IPS-15b (cell line): ENCODE measurements at regions not wholly inside any gene's neighbourhood (a gene's known extent, or its start where the extent isn't known, plus 50 kb on each side); places are given as distances from the start of the nearest gene placed in this dataset.
"Not testable (repeated sequence)": the region's sequence is repeated elsewhere in the genome, so short reads cannot be mapped to it uniquely, and the experiment has no call there.

Experiments used
- H3K27me3 ChIP-seq: one replicate; pipeline ENCODE4 v1.6.1; 2013; ENCODE audit warnings: low read length; ENCODE audit not compliant: control insufficient read depth, insufficient read depth
- H3K36me3 ChIP-seq: one replicate; pipeline ENCODE4 v1.6.1; 2013; ENCODE audit warnings: low read length; ENCODE audit not compliant: control insufficient read depth, insufficient read depth
- H3K4me1 ChIP-seq: one replicate; pipeline ENCODE4 v1.6.1; 2013; ENCODE audit warnings: mild to moderate bottlenecking, low read length; ENCODE audit not compliant: control insufficient read depth, insufficient read depth
- H3K4me3 ChIP-seq: one replicate; pipeline ENCODE4 v1.5.1; 2013; ENCODE audit warnings: low read depth, low read length
- H3K9ac ChIP-seq: one replicate; pipeline ENCODE4 v1.6.1; 2013; ENCODE audit warnings: low read depth, mild to moderate bottlenecking, low read length
- H3K9me3 ChIP-seq: one replicate; pipeline ENCODE4 v1.6.1; 2013; ENCODE audit warnings: mild to moderate bottlenecking, low read length; ENCODE audit not compliant: control insufficient read depth, insufficient read depth

DNA sequence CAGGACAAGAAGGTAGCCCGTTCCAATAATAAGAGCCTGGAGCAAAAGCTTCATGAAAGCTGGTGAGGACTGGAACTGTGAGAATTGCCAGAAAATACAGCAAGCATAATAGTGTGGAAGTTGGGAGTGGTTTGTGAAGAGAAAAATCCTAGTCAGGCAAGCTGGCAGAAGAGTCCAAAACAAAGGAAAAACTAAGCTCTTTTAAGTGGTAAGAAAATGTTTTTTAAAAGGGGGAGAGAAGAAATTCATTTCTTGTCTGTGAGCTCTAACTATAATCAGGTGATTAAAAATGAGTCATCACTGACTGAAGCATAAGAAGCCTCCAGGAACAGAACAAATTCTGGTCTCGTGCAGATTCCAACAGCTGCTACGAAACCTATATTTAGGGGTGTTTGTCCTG lies 102.6 kb downstream of the CAAP1 start:
- Histone ChIP-seq H3K4me3 (no peak overlapping the region), H3K9me3 (no peaks in the 10 kb centered on the region), H3K4me1 (peaks cover 10% of the 10 kb centered on the region), H3K36me3 (no peaks in the 10 kb centered on the region), H3K27me3 (no peaks in the 10 kb centered on the region), H3K9ac (no peak overlapping the region)

DNA sequence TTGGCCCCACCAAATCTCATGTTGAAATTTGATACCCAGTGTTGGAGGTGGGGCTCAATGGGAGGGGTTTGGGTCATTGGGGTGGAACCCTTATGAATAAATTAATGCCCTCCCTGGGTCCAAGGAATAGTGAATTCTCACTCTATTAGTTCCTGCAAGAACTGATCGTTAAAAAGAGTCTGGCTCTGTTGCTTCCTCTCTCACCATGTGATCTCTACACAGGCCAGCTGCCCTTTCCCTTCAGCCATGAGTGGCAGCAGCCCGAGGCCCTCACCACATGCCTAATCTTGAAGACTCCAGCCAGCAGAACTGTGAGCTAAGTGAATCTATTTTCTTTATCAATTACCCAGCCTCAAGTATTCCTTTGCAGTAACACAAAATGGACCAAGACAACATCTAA lies 106.0 kb downstream of the CAAP1 start:
- Histone ChIP-seq H3K4me1 (peaks cover 10% of the 10 kb centered on the region), H3K4me3 (no peak overlapping the region)

DNA sequence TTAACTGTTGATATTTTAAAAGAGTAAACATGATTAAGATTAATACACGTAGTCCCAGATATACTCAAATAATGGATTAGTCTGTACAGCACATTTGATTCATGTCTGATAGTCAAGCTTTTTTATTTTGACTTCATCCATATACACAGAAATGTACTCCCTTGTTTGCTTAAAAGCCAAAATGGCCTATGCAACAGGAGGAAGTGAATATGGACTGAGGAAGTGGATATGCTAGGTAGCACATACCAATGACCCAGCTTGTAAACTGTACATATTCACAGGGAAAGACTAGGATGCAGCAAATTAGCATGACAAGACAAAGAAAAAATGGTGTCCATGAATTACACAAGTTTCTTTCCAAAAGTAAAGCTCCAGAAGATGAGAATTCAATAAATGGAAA lies 109.7 kb downstream of the CAAP1 start:
- H3K36me3 ChIP-seq, result no peaks in the 10 kb centered on the region
- no peaks in the 10 kb centered on the region for H3K9me3 ChIP-seq
- H3K27me3 ChIP-seq, result no peaks in the 10 kb centered on the region
- H3K9ac ChIP-seq, result no peak overlapping the region
- H3K4me1 ChIP-seq, result peaks cover 3% of the 10 kb centered on the region
- H3K4me3 ChIP-seq, result no peak overlapping the region

More for the DNA sequence above, 106.0 kb downstream of the CAAP1 start:
- Histone ChIP-seq H3K9ac (no peak overlapping the region), H3K36me3 (no peaks in the 10 kb centered on the region), H3K9me3 (no peaks in the 10 kb centered on the region), H3K27me3 (no peaks in the 10 kb centered on the region)

DNA sequence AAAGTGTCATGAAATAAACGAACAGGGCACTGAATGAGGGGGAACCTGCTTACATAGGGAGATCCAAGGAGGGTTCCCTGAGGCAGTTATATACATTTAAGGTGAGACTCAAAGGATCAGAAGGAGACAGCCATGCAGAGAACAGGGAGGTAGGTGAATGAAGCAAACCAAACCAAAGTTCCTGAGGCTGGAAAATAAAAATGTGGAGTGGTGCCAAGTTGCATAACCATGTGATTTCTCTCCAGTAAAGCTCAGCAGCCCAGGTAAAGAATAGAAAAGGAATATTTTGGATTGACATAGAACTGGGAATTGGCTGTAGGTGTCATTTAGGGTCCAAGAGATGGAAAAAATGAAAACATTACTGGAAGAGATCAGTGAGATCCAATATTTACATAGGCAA lies 110.7 kb downstream of the CAAP1 start:
- peaks cover 3% of the 10 kb centered on the region for H3K4me1 ChIP-seq

DNA sequence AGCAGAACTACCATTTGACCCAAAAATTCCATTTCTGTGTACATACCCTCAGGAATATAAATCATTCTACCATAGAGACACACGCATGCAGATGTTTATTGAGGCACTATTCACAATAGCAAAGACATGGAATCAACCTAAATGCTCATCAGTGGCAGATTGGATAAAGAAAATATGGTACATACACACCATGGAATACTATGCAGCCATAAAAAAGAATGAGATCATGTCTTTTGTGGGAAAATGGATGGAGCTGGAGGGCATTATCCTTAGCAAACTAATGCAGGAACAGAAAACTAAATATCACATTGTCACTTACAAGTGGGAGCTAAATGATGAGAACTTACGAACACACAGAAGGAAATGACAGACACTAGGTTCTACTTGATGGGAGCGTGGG lies 112.3 kb downstream of the CAAP1 start:
- H3K4me3 ChIP-seq, H3K4me1 ChIP-seq: not testable (repeated sequence)

More for the DNA sequence above, 110.7 kb downstream of the CAAP1 start:
- H3K36me3 ChIP-seq, result no peaks in the 10 kb centered on the region
- H3K9me3 ChIP-seq, result no peaks in the 10 kb centered on the region
- H3K27me3 ChIP-seq, result no peaks in the 10 kb centered on the region
- no peak overlapping the region for H3K9ac ChIP-seq
- H3K4me3 ChIP-seq, result no peak overlapping the region

DNA sequence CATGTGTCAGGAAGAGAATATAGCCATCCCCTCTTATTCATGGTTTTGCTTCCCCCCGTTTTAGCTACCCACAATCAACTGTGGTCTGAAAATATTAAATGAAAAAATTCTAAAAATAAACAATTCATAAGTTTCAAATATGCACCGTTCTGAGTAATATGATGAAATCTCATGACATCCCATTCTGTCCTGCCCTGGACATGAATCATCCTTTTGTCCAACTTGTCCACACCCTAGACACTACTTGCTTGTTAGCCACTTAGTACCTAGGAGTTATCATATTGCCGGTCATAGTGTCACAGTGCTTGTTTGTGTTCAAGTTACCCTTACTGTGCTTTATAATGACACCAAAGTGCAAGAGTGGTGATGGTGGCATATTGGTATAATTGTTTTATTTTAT lies 113.5 kb downstream of the CAAP1 start:
- Histone ChIP-seq H3K9me3 (no peaks in the 10 kb centered on the region), H3K27me3 (no peaks in the 10 kb centered on the region), H3K4me3 (no peak overlapping the region), H3K36me3 (no peaks in the 10 kb centered on the region), H3K9ac (no peak overlapping the region), H3K4me1 (no peaks in the 10 kb centered on the region)

More for the DNA sequence above, 112.3 kb downstream of the CAAP1 start:
- not testable (repeated sequence) for H3K9me3 ChIP-seq, H3K36me3 ChIP-seq, H3K9ac ChIP-seq, H3K27me3 ChIP-seq

DNA sequence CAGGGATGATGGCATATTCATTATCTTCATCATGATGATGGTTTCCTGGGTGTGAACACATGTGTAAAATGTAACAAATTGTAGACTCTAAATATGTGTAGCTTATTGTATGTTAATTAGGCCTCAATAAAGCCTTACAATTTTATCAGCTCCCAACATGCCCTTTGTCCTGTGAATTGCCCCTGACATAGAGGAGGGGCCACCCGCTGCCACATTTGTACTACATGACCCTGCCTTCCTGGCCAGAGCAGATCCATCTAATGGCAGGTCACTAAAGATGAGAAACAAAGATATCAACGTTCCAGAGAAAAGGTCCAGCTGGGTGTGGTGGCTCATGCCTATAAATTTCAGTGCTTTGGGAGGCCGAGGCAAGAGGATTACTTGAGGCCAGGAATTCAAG lies 117.2 kb downstream of the CAAP1 start:
- H3K9me3 ChIP-seq, result no peaks in the 10 kb centered on the region
- no peaks in the 10 kb centered on the region for H3K27me3 ChIP-seq
- no peak overlapping the region for H3K4me3 ChIP-seq

DNA sequence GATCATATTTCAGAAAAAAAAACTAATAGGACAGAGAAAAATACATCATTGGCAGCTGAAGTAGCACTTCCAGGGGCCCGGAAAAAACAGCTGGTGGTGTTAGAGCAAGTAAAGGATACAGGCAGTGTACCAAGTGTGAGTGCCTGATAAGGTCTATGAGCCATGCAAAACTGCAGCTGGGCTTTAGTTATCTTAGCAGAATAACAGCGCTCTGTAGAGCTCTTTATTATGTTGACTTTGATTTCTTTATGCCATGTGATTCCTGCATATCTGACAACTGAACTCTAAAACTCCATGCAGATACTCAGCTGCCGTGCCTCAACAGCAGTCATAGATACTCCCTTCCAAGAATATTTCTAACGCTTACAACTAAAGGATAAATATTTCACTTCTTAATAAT lies 119.5 kb downstream of the CAAP1 start:
- no peak overlapping the region for H3K4me3 ChIP-seq
- no peaks in the 10 kb centered on the region for H3K36me3 ChIP-seq
- H3K27me3 ChIP-seq, result no peaks in the 10 kb centered on the region
- H3K9me3 ChIP-seq, result no peaks in the 10 kb centered on the region
- H3K9ac ChIP-seq, result no peak overlapping the region
- peaks cover 4% of the 10 kb centered on the region for H3K4me1 ChIP-seq

More for the DNA sequence above, 117.2 kb downstream of the CAAP1 start:
- Histone ChIP-seq H3K36me3 (no peaks in the 10 kb centered on the region), H3K4me1 (peaks cover 4% of the 10 kb centered on the region), H3K9ac (no peak overlapping the region)

DNA sequence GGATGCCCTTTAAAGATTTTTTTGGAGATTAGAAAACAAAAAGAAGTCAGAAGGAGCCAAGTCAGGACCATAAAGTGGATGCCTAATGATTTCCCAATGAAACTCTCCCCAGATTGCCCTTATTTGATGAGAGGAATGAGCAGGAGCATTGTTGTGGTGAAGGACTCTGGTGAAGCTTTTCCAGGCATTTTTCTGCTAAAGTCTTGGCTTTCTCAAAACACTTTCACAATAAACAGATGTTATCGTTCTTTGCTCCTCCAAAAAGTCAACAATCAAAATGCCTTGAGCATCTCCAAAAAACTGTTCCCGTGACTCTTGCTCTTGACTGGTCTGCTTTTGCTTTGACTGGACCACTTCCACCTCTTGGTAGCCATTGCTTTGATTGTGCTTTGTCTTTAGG lies 121.8 kb downstream of the CAAP1 start:
- H3K9ac ChIP-seq, result no peak overlapping the region

DNA sequence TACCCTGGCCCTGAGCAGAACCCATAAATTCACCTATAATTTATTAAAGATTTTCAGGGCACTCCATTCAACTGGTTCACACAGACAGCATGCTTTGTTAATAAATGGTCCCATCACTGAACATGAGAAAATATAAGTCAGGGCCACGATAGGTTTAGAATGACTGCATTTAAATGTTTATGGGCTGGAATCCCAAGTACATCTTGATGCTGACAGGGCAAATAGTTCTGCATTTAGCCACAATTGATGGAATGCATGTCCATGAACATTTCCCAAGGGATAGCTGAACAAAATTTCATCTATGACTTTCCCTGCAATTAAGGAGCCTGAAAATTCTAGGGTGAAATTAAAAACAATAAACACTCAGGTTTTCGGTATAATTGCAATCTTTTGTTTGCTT lies 124.5 kb downstream of the CAAP1 start:
- Histone ChIP-seq H3K9ac (no peak overlapping the region), H3K4me1 (peaks cover 1% of the 10 kb centered on the region), H3K27me3 (no peaks in the 10 kb centered on the region), H3K9me3 (no peaks in the 10 kb centered on the region), H3K4me3 (no peak overlapping the region), H3K36me3 (no peaks in the 10 kb centered on the region)

More for the DNA sequence above, 121.8 kb downstream of the CAAP1 start:
- Histone ChIP-seq H3K4me1 (peaks cover 4% of the 10 kb centered on the region), H3K27me3 (no peaks in the 10 kb centered on the region), H3K4me3 (no peak overlapping the region), H3K9me3 (no peaks in the 10 kb centered on the region), H3K36me3 (no peaks in the 10 kb centered on the region)

DNA sequence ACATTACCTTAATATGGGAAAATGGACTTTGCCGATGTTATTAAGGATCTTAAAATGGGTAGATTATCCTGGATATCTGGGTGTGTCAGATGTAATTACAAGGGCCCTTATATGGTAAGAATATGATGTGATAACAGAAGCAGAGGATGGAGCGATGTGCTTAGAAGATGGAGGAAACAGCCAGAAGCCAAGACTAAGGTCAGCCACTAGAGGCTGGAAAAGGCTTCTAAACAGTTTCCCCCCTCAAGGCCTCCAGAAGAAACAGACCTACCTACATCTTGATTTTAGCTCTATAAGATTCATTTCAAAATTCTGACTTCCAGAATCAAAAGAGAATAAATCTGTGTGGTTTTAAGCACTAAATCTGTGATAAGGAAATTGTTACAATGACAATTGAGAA lies 131.9 kb downstream of the CAAP1 start:
- no peaks in the 10 kb centered on the region for H3K9me3 ChIP-seq
- H3K9ac ChIP-seq, result no peak overlapping the region
- no peaks in the 10 kb centered on the region for H3K27me3 ChIP-seq
- peaks cover 3% of the 10 kb centered on the region for H3K4me1 ChIP-seq
- H3K36me3 ChIP-seq, result no peaks in the 10 kb centered on the region
- no peak overlapping the region for H3K4me3 ChIP-seq

DNA sequence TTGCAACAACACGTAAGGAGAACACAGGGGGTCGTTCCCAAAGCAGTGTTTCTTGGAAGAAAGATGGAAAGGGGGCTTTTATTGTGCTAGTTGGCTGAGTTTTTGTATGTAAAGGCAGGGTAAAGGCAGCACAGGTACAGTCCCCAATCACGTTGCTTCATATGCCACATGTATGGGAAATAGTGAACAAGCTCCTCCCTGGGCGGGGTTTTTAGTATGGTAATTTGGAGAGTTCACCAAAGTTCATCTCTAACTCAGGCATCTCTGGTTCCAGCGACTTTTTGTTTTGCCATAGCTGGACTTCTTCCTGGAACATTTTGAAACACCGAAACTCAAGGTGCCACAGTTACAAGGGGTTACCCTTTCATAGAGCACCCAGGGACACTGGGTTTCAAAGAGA lies 133.9 kb downstream of the CAAP1 start:
- H3K4me1 ChIP-seq, result peaks cover 15% of the 10 kb centered on the region
- no peaks in the 10 kb centered on the region for H3K27me3 ChIP-seq
- no peak overlapping the region for H3K9ac ChIP-seq
- no peaks in the 10 kb centered on the region for H3K36me3 ChIP-seq
- no peak overlapping the region for H3K4me3 ChIP-seq
- no peaks in the 10 kb centered on the region for H3K9me3 ChIP-seq

DNA sequence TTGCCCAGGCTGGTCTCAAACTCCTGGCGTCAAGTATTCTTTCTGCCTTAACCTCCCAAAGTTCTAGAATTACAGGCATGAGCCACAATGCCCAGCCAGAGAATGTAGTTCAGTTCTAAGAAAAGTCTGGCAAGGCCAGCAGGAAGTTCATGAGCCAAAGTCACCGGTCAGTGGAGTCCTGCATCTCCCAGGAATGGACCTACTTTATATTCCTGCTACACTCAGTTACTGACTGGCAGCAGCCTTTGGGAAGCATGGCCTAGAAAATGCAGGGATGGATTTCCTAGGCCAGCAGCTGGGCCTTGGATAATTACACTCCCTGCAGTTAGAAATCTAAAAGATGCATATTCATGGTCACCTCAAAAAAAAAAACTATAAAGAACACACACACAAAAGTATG lies 135.7 kb downstream of the CAAP1 start:
- H3K9me3 ChIP-seq, result no peaks in the 10 kb centered on the region
- no peaks in the 10 kb centered on the region for H3K36me3 ChIP-seq
- H3K27me3 ChIP-seq, result no peaks in the 10 kb centered on the region
- H3K4me1 ChIP-seq, result peaks cover 15% of the 10 kb centered on the region
- no peak overlapping the region for H3K4me3 ChIP-seq
- H3K9ac ChIP-seq, result no peak overlapping the region
